Mammary epithelial cell (primary cell): ENCODE measurements at regions not wholly inside any gene's neighbourhood (a gene's known extent, or its start where the extent isn't known, plus 50 kb on each side); places are given as distances from the start of the nearest gene placed in this dataset.

ENCODE experiments used
- EZH2 ChIP-seq: IDR thresholded peaks from 2 replicates; pipeline ENCODE4 v1.6.1; 2012; ENCODE audit warnings: low read length, inconsistent platforms, borderline replicate concordance
- TF ChIP-seq, protein P1 (sequence below), 2 donors: IDR thresholded peaks in 1 of 2; conservative IDR thresholded peaks in 1 of 2; 2 replicates each; pipeline ENCODE4 v1.5.1; 2011 to 2012; ENCODE audit warnings: inconsistent platforms in 2 of 2, low read length in 2 of 2, mild to moderate bottlenecking in 2 of 2, control low read depth in 1 of 2, low read depth in 1 of 2; ENCODE audit not compliant: insufficient read depth in 1 of 2; ENCODE audit errors: extremely low read depth in 1 of 2

DNA sequence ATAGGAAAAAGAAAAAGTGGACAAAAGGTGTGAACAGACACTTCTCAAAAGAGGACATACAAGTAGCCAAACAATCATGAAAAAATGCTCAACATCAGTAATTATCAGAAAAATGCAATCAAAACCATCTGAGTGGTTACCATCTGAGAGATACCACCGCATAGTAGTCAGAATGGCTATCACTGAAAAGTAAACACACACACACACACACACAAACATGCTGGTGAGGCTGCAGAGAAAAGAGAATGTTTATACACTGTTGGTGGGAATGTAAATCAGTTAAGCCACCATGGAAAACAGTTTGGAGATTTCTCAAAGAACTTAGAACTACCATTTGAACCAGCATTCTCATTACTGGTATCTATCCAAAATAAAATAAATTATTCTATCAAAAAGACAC, 145.7 kb downstream of the CYP26A1 start:
- TF ChIP-seq, protein P1, sequence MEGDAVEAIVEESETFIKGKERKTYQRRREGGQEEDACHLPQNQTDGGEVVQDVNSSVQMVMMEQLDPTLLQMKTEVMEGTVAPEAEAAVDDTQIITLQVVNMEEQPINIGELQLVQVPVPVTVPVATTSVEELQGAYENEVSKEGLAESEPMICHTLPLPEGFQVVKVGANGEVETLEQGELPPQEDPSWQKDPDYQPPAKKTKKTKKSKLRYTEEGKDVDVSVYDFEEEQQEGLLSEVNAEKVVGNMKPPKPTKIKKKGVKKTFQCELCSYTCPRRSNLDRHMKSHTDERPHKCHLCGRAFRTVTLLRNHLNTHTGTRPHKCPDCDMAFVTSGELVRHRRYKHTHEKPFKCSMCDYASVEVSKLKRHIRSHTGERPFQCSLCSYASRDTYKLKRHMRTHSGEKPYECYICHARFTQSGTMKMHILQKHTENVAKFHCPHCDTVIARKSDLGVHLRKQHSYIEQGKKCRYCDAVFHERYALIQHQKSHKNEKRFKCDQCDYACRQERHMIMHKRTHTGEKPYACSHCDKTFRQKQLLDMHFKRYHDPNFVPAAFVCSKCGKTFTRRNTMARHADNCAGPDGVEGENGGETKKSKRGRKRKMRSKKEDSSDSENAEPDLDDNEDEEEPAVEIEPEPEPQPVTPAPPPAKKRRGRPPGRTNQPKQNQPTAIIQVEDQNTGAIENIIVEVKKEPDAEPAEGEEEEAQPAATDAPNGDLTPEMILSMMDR (conservative IDR thresholded peaks at IDR 0.05 in 1 of 2, IDR thresholded peaks at IDR 0.05 in 1 of 2; ENCODE audit: extremely low read depth in 1 of 2, insufficient read depth in 1 of 2, low read depth in 1 of 2, low read length in 2 of 2) = no peak
- no peak for TF ChIP-seq EZH2
